Skin epidermis (tissue), 12 donors: ENCODE measurements at regions not wholly inside any gene's neighbourhood (a gene's known extent, or its start where the extent isn't known, plus 50 kb on each side); places are given as distances from the start of the nearest gene placed in this dataset.
A peak's percentile ranks its signal among the peaks of the same experiment; 100 is the strongest.
"Not testable (repeated sequence)": the region's sequence is repeated elsewhere in the genome, so short reads cannot be mapped to it uniquely, and the experiment has no call there.

Experiments
- H3K27ac ChIP-seq, 21 experiments: fragments of 200-600 bp; sonication (generic) in 11 of 21; one replicate each; pipeline ENCODE4 v1.5.0; 2020; ENCODE audit warnings: mild to moderate bottlenecking in 3 of 21, inconsistent platforms in 2 of 21, moderate library complexity in 2 of 21
- H3K4me3 ChIP-seq, 7 experiments: fragments of 200-600 bp; sonication (generic) in 2 of 7; one replicate each; pipeline ENCODE4 v1.5.0; 2020; ENCODE audit warnings: inconsistent platforms in 2 of 7, mild to moderate bottlenecking in 2 of 7, moderate library complexity in 1 of 7

GRCh38 chr10:117601716-117602115 lies 59.2 kb downstream of the EMX2 start:
- H3K27ac ChIP-seq = no peak overlapping the region

GRCh38 chr10:117603081-117603480 lies 60.5 kb downstream of the EMX2 start:
- Histone ChIP-seq H3K27ac (no peak overlapping the region), H3K4me3 (no peak overlapping the region)

More at GRCh38 chr10:117601716-117602115, 59.2 kb downstream of the EMX2 start:
- H3K4me3 ChIP-seq = no peak overlapping the region

- Histone ChIP-seq H3K27ac (no peak overlapping the region), H3K4me3 (no peak overlapping the region)
Observed at GRCh38 chr10:117603726-117604125, 61.2 kb downstream of the EMX2 start.

GRCh38 chr10:117609095-117609795 lies 66.7 kb downstream of the EMX2 start:
- peak overlapping the region in 13 of 21 experiments; percentile 1 to 75 (median 43) for H3K27ac ChIP-seq
- no peak overlapping the region for H3K4me3 ChIP-seq

- H3K27ac ChIP-seq = peak overlapping the region in 10 of 21 experiments; percentile 7 to 75 (median 56)
Observed at GRCh38 chr10:117609796-117610170, 67.2 kb downstream of the EMX2 start.

GRCh38 chr10:117610321-117610720 lies 67.8 kb downstream of the EMX2 start:
- H3K27ac ChIP-seq = peak overlapping the region in 8 of 21 experiments; percentile 7 to 64 (median 35)
- no peak overlapping the region for H3K4me3 ChIP-seq

More at GRCh38 chr10:117609796-117610170, 67.2 kb downstream of the EMX2 start:
- no peak overlapping the region for H3K4me3 ChIP-seq

GRCh38 chr10:117612113-117612512 lies 69.6 kb downstream of the EMX2 start:
- Histone ChIP-seq H3K27ac (no peak overlapping the region), H3K4me3 (no peak overlapping the region)

GRCh38 chr10:117615649-117616048 lies 73.1 kb downstream of the EMX2 start:
- Histone ChIP-seq H3K27ac (no peak overlapping the region), H3K4me3 (no peak overlapping the region)

- no peak overlapping the region for H3K27ac ChIP-seq
- H3K4me3 ChIP-seq = no peak overlapping the region
Observed at GRCh38 chr10:117616179-117616578, 73.6 kb downstream of the EMX2 start.

GRCh38 chr10:117617086-117617485 lies 74.5 kb downstream of the EMX2 start:
- Histone ChIP-seq H3K27ac (no peak overlapping the region), H3K4me3 (no peak overlapping the region)

- H3K4me3 ChIP-seq = no peak overlapping the region
- no peak overlapping the region for H3K27ac ChIP-seq
Observed at GRCh38 chr10:117617659-117618058, 75.1 kb downstream of the EMX2 start.

GRCh38 chr10:117619223-117619622 lies 76.7 kb downstream of the EMX2 start:
- Histone ChIP-seq H3K27ac (no peak overlapping the region), H3K4me3 (no peak overlapping the region)

GRCh38 chr10:117619707-117620405 lies 77.3 kb downstream of the EMX2 start:
- H3K27ac ChIP-seq = no peak overlapping the region
- H3K4me3 ChIP-seq = no peak overlapping the region

GRCh38 chr10:117621196-117621595 lies 78.7 kb downstream of the EMX2 start:
- Histone ChIP-seq H3K4me3 (no peak overlapping the region), H3K27ac (no peak overlapping the region)

- Histone ChIP-seq H3K4me3 (no peak overlapping the region), H3K27ac (no peak overlapping the region)
Observed at GRCh38 chr10:117621795-117622420, 79.4 kb downstream of the EMX2 start.

- H3K27ac ChIP-seq = no peak overlapping the region
- H3K4me3 ChIP-seq = no peak overlapping the region
Observed at GRCh38 chr10:117622471-117623184, 80.1 kb downstream of the EMX2 start.

GRCh38 chr10:117626228-117626627 lies 83.7 kb downstream of the EMX2 start:
- Histone ChIP-seq H3K4me3 (no peak overlapping the region), H3K27ac (no peak overlapping the region)

- Histone ChIP-seq H3K27ac (no peak overlapping the region), H3K4me3 (no peak overlapping the region)
Observed at GRCh38 chr10:117627561-117627960, 85.0 kb downstream of the EMX2 start.

- H3K4me3 ChIP-seq, H3K27ac ChIP-seq: not testable (repeated sequence)
Observed at GRCh38 chr10:117629717-117630116, 87.2 kb downstream of the EMX2 start.
